ENCODE measurements at regions not wholly inside any gene's neighbourhood (a gene's known extent, or its start where the extent isn't known, plus 50 kb on each side); places are given as distances from the start of the nearest gene placed in this dataset.

GRCh38 chr9:96172797-96173196 lies 129.2 kb downstream of the HSD17B3 start:
- no peak for TF ChIP-seq CTCF (IDR thresholded peaks at IDR 0.05)
- no peak for TF ChIP-seq POLR2AphosphoS5 (IDR thresholded peaks at IDR 0.05)
- TF ChIP-seq POLR2A (IDR thresholded peaks at IDR 0.05) = no peak
